ENCODE measurements at regions not wholly inside any gene's neighbourhood (a gene's known extent, or its start where the extent isn't known, plus 50 kb on each side); places are given as distances from the start of the nearest gene placed in this dataset.

DNA sequence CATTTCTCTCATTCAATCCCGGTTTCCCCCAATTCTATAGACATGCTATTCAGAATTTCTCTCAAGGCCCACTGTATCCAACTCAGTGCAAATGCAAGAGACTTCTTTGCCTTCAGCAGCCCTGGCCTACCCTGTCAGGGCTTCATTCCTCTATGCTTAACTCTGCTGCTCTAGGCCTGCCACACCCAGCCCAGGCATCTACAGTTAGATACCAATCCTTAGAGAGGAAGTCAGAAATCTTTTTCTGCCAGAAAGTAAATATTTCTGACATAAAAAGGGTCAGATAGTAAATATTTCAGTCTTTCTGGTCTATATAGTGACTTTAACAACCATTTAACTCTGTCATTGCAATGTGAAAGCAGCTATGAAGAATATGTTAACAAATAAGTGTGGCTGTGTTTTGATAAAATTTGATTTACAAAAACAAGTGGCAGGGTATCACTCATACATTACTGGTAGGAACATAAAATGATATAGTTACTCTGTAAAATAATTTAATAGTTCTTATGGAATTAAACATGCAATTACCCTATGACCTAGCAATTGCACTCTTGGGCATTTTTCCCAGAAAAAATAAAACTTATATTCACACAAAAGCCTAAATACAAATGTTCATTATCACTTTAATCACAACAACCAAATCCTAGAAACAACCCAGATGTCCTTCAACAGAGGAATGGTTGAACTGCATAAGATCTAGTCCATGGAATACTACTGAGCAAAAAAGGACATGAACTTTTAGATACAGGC, 942.0 kb downstream of the SQOR start:
- no peak for TF ChIP-seq POLR2A (IDR thresholded peaks at IDR 0.05)
- TF ChIP-seq, protein P1, sequence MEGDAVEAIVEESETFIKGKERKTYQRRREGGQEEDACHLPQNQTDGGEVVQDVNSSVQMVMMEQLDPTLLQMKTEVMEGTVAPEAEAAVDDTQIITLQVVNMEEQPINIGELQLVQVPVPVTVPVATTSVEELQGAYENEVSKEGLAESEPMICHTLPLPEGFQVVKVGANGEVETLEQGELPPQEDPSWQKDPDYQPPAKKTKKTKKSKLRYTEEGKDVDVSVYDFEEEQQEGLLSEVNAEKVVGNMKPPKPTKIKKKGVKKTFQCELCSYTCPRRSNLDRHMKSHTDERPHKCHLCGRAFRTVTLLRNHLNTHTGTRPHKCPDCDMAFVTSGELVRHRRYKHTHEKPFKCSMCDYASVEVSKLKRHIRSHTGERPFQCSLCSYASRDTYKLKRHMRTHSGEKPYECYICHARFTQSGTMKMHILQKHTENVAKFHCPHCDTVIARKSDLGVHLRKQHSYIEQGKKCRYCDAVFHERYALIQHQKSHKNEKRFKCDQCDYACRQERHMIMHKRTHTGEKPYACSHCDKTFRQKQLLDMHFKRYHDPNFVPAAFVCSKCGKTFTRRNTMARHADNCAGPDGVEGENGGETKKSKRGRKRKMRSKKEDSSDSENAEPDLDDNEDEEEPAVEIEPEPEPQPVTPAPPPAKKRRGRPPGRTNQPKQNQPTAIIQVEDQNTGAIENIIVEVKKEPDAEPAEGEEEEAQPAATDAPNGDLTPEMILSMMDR (IDR thresholded peaks at IDR 0.05): no peak

All from uterus (tissue), 2 donors.